GM23338 (cell line): ENCODE measurements at regions not wholly inside any gene's neighbourhood (a gene's known extent, or its start where the extent isn't known, plus 50 kb on each side); places are given as distances from the start of the nearest gene placed in this dataset.

Source experiments
- CREB1 ChIP-seq: fragments of 250-450 bp; sonication (Bioruptor Pico); IDR thresholded peaks from 2 replicates; pipeline ENCODE4 v1.5.0; 2020; ENCODE audit warnings: low read depth, mild to moderate bottlenecking, moderate library complexity
- CTCF ChIP-seq, 2 experiments: fragments of 200-600 bp in 1 of 2; sonication (generic) in 1 of 2; conservative IDR thresholded peaks; 2 replicates each; pipeline versions ENCODE4 v1.5.1 to v1.6.1; 2016 to 2017; ENCODE audit warnings: antibody characterized with exemption in 2 of 2, low read depth in 2 of 2, mild to moderate bottlenecking in 2 of 2, moderate library complexity in 1 of 2
- ETS1 ChIP-seq: IDR thresholded peaks from 2 replicates; pipeline ENCODE4 v1.6.1; 2016; ENCODE audit warnings: antibody characterized with exemption
- EZH2 ChIP-seq: fragments of 200-600 bp; sonication (generic); IDR thresholded peaks from one replicate; pipeline ENCODE4 v1.8.0; 2017; ENCODE audit warnings: antibody characterized with exemption, mild to moderate bottlenecking, low read depth; ENCODE audit not compliant: unreplicated experiment
- EZH2phosphoT487 ChIP-seq: fragments of 200-600 bp; sonication (generic); IDR thresholded peaks from one replicate; pipeline ENCODE4 v1.8.1; 2018; ENCODE audit warnings: antibody characterized with exemption; ENCODE audit not compliant: unreplicated experiment
- JUNB ChIP-seq: IDR thresholded peaks from one replicate; pipeline ENCODE4 v1.6.1; 2016; ENCODE audit warnings: antibody characterized with exemption; ENCODE audit not compliant: unreplicated experiment
- NANOG ChIP-seq: IDR thresholded peaks from 2 replicates; pipeline ENCODE4 v1.6.1; 2016; ENCODE audit warnings: antibody characterized with exemption, borderline replicate concordance
- POLR2AphosphoS5 ChIP-seq: IDR thresholded peaks from 2 replicates; pipeline ENCODE4 v1.6.1; 2016; ENCODE audit warnings: antibody characterized with exemption, low read depth
- REST ChIP-seq: IDR thresholded peaks from one replicate; pipeline ENCODE4 v1.6.1; 2018; ENCODE audit warnings: antibody characterized with exemption; ENCODE audit not compliant: unreplicated experiment
- ZNF331 ChIP-seq: fragments of 250-450 bp; sonication (Bioruptor Pico); IDR thresholded peaks from 2 replicates; pipeline ENCODE4 v1.5.0; 2020; ENCODE audit warnings: low read depth, mild to moderate bottlenecking, moderate library complexity
- ZNF462 ChIP-seq: fragments of 250-450 bp; sonication (Bioruptor Pico); IDR thresholded peaks from 2 replicates; pipeline ENCODE4 v1.5.0; 2020; ENCODE audit warnings: mild to moderate bottlenecking, moderate library complexity

- TF ChIP-seq CTCF (conservative IDR thresholded peaks at IDR 0.05; ENCODE audit: low read depth in 2 of 2): no peak
- TF ChIP-seq EZH2: no peak
- TF ChIP-seq POLR2AphosphoS5: no peak
- TF ChIP-seq JUNB: no peak
- TF ChIP-seq EZH2phosphoT487: no peak
- TF ChIP-seq REST: no peak
- no peak for TF ChIP-seq CREB1 (CRISPR knock-in tag)
- TF ChIP-seq NANOG: no peak
- TF ChIP-seq ZNF462 (CRISPR knock-in tag): no peak
- TF ChIP-seq ETS1: no peak
- no peak for TF ChIP-seq ZNF331 (CRISPR knock-in tag)
Measured at GRCh38 chr18:70848329-70848728, 559.5 kb downstream of the SOCS6 start.
